ENCODE measurements at regions not wholly inside any gene's neighbourhood (a gene's known extent, or its start where the extent isn't known, plus 50 kb on each side); places are given as distances from the start of the nearest gene placed in this dataset.

DNA sequence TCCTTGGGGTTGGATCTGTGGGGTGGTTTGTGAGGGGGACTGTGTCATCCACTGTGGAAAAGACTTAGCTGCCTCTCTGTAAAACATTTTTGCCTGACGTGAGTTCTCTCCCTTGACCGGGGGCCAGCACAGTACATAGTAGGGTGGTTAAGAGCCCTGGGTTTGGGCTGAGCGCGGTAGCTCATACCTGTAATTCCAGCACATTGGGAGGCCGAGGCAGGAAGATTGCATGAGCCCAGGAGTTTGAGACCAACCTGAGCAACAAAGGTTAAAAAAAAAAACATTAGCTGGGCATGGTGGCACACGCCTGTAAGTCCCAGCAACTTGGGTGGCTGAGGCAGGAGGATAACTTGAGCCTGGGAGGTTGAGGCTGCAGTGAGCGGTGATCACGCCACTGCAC is 74.7 kb upstream of the WNT7B start:
- peaks cover 0 to 3% of the 10 kb centered on the region in 2 donors for H3K36me3 ChIP-seq (ENCODE audit: control insufficient read depth in 2 of 2, insufficient read depth in 2 of 2, low read length in 1 of 2)
- H3K9me3 ChIP-seq (ENCODE audit: control insufficient read depth in 2 of 2, insufficient read depth in 1 of 2, low read length in 1 of 2): peaks cover 0 to 1% of the 10 kb centered on the region in 2 donors
- DNase-seq (ENCODE audit: low read depth in 6 of 9, low spot score in 9 of 9): no peak
- H3K27me3 ChIP-seq (ENCODE audit: control insufficient read depth in 2 of 2, insufficient read depth in 1 of 2, low read length in 1 of 2): peaks cover 0 to 86% of the 10 kb centered on the region in 2 donors
- H3K4me3 ChIP-seq (ENCODE audit: low read length in 2 of 2): no peak overlapping the region
- WGBS: 98% methylated on average over 8 of the region's 8 CpGs
- H3K4me1 ChIP-seq (ENCODE audit: control insufficient read depth in 2 of 2, insufficient read depth in 2 of 2, low read length in 2 of 2): peaks cover 0 to 4% of the 10 kb centered on the region in 2 donors
- H3K27ac ChIP-seq (ENCODE audit: low read depth in 1 of 2, low read length in 1 of 2): no peak overlapping the region

DNA sequence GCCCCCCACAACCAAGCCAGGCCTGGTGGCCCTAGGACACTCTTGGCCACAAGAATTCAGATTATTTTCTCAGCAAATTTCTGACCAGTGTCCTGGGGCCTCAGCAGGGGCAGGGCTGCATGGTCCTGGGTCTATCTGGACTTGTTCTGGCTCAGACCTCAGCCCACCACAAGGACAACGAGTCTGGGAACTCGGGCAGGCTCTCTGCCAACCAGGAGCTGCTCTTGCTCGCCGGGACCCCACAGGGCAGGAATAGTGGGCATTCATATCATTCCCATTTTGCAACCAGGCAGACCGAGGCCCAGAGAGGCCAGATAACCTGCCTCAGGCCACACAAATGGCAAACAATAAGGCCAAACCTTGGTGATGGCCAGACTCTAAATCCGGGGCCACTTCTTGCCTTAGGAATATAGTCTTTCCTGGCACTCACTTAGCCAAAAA is 75.4 kb upstream of the WNT7B start:
- peaks cover 0 to 4% of the 10 kb centered on the region in 2 donors for H3K4me1 ChIP-seq (ENCODE audit: control insufficient read depth in 2 of 2, insufficient read depth in 2 of 2, low read length in 2 of 2)
- 95% methylated on average over 6 of the region's 6 CpGs for WGBS
- H3K9me3 ChIP-seq (ENCODE audit: control insufficient read depth in 2 of 2, insufficient read depth in 1 of 2, low read length in 1 of 2): peaks cover 0 to 1% of the 10 kb centered on the region in 2 donors
- peaks cover 0 to 85% of the 10 kb centered on the region in 2 donors for H3K27me3 ChIP-seq (ENCODE audit: control insufficient read depth in 2 of 2, insufficient read depth in 1 of 2, low read length in 1 of 2)
- peaks cover 0 to 3% of the 10 kb centered on the region in 2 donors for H3K36me3 ChIP-seq (ENCODE audit: control insufficient read depth in 2 of 2, insufficient read depth in 2 of 2, low read length in 1 of 2)
- no peak overlapping the region for H3K4me3 ChIP-seq (ENCODE audit: low read length in 2 of 2)
- H3K27ac ChIP-seq (ENCODE audit: low read depth in 1 of 2, low read length in 1 of 2): peak overlapping the region in 1 of 2 donors; percentile 49
- DNase-seq (ENCODE audit: low read depth in 6 of 9, low spot score in 9 of 9): no peak

DNA sequence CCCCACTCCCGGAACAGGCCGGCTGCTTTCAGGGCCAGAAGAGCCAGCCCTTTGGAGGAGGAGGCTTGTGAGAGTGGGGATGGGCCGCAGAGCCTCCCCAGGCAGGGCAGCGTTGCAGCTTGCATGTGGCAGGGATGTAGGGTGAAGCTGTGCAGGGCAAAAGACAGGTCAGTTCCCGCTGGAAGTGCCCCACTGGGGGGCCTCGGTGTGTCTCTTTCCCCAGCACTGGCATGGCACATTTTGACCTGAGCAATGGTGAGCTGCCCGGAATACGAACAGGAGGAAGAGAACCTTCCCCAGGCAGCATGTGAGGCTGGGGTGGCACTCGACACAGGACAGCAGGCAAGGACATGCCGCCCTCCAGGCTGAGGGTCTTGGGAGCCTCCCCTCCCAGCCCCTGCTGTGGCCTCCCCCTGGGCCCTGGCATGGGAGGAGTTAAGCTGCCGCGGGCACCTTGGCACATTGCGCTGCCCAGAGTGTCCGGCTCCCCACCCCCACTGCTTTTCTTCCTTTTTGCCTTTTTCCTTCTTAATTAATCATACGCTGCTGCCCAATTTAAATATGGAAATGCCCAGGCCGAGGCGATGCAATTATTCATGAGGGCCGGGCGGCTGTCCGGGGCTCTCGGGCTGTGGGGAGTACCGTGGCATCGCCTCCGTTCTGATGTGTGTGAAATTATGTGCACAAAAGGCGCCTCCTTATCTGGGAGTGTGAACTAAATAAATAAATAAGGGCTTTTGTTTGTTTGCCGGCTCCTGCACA is 76.0 kb upstream of the WNT7B start:
- peak overlapping the region in 1 of 2 donors; percentile 97 for H3K27ac ChIP-seq (ENCODE audit: low read depth in 1 of 2, low read length in 1 of 2)
- H3K4me1 ChIP-seq (ENCODE audit: control insufficient read depth in 2 of 2, insufficient read depth in 2 of 2, low read length in 2 of 2): peaks cover 0 to 5% of the 10 kb centered on the region in 2 donors
- peaks cover 0 to 1% of the 10 kb centered on the region in 2 donors for H3K9me3 ChIP-seq (ENCODE audit: control insufficient read depth in 2 of 2, insufficient read depth in 1 of 2, low read length in 1 of 2)
- H3K4me3 ChIP-seq (ENCODE audit: low read length in 2 of 2): peak overlapping the region in 1 of 2 donors; percentile 88
- H3K36me3 ChIP-seq (ENCODE audit: control insufficient read depth in 2 of 2, insufficient read depth in 2 of 2, low read length in 1 of 2): peaks cover 0 to 3% of the 10 kb centered on the region in 2 donors
- H3K27me3 ChIP-seq (ENCODE audit: control insufficient read depth in 2 of 2, insufficient read depth in 1 of 2, low read length in 1 of 2): peaks cover 0 to 85% of the 10 kb centered on the region in 2 donors
- WGBS: 44% methylated on average over 26 of the region's 26 CpGs
- no peak for DNase-seq (ENCODE audit: low read depth in 6 of 9, low spot score in 9 of 9)

DNA sequence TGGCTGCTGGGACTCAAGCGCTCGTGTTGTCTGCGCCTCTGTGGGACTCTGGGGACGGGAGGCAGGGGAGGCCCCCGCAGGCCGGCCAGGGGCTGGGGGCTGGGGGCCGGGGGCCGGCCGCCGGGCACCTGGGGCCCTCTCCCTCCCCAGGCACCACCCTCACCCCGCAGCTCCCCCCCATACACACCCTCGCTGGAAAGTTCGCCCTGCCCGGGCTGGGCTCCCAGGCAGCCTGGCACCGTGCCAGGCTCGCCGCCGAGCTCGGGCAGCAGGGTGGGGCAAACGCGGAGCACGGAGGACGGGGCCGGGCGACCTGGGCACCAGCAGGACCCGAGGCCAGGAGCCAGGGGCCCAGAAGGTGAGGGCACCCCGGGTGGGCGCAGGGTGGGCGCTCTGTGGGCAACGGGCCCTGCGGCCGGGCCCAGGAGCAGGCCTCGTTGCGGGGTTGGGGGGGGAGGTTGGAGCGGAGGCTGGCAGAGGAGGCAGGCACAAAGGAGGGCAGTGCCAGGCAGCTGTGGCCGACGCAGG is 76.7 kb upstream of the WNT7B start:
- peak overlapping the region in 1 of 2 donors; percentile 97 for H3K27ac ChIP-seq (ENCODE audit: low read depth in 1 of 2, low read length in 1 of 2)
- 20% methylated on average over 37 of the region's 37 CpGs for WGBS
- peaks cover 0 to 7% of the 10 kb centered on the region in 2 donors for H3K4me1 ChIP-seq (ENCODE audit: control insufficient read depth in 2 of 2, insufficient read depth in 2 of 2, low read length in 2 of 2)
- DNase-seq (ENCODE audit: low read depth in 6 of 9, low spot score in 9 of 9): no peak
- H3K9me3 ChIP-seq (ENCODE audit: control insufficient read depth in 2 of 2, insufficient read depth in 1 of 2, low read length in 1 of 2): peaks cover 0 to 1% of the 10 kb centered on the region in 2 donors
- H3K27me3 ChIP-seq (ENCODE audit: control insufficient read depth in 2 of 2, insufficient read depth in 1 of 2, low read length in 1 of 2): peaks cover 0 to 83% of the 10 kb centered on the region in 2 donors
- H3K4me3 ChIP-seq (ENCODE audit: low read length in 2 of 2): peak overlapping the region in 1 of 2 donors; percentile 88
- H3K36me3 ChIP-seq (ENCODE audit: control insufficient read depth in 2 of 2, insufficient read depth in 2 of 2, low read length in 1 of 2): peaks cover 0 to 3% of the 10 kb centered on the region in 2 donors

DNA sequence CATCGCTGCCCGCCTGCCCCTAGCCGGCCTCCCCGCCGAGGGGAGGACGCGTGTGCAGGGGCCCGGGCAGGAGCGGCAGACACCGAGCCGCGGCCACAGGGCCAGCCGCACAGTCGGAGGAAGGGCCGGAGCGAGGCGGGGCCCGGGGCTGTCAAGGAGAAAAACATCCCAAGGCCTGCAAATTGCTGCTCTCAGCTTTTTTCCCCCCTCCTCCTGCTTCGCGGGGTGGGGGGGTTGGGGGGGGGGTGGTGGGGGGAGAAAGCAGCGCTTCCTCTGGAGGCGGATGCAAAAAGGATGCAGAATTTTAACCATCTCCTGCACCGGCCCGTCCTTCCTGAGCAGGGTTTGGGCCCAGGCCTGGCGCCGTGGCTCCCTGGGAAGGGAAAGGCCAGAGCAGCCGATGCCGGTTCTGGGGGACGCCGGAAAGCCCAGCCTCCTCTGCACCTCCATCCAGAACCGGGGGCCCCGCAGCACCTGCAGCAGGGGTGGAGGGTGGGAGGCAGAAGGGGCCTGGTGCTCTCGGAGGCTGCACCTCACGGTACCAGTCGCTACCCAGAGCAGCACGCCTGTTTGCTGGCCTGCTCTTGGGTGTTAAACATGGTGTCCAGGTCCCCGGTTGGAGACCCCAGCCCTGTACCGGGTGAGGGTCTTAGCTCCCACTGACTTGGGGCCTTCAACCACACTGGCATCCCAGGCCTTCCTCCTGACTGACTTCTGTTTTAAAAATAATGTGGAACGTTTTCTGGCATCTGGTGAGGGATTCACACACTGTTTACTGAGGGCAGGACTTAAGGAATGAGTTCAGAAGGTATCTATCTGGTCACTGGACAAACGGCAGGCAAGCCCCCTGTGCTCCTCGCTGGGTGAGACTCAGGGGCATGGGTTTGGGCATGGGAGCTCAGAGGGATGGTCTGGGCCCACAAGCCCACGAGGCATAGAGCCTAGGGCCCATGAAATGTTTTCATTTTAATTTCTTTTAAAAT is 77.4 kb upstream of the WNT7B start:
- Histone ChIP-seq H3K27ac (ENCODE audit: low read depth in 1 of 2, low read length in 1 of 2) (peak overlapping the region in 1 of 2 donors; percentile 97), H3K9me3 (ENCODE audit: control insufficient read depth in 2 of 2, insufficient read depth in 1 of 2, low read length in 1 of 2) (peaks cover 0 to 1% of the 10 kb centered on the region in 2 donors), H3K27me3 (ENCODE audit: control insufficient read depth in 2 of 2, insufficient read depth in 1 of 2, low read length in 1 of 2) (peaks cover 0 to 88% of the 10 kb centered on the region in 2 donors), H3K36me3 (ENCODE audit: control insufficient read depth in 2 of 2, insufficient read depth in 2 of 2, low read length in 1 of 2) (peaks cover 0 to 3% of the 10 kb centered on the region in 2 donors), H3K4me3 (ENCODE audit: low read length in 2 of 2) (peak overlapping the region in 1 of 2 donors; percentile 88), H3K4me1 (ENCODE audit: control insufficient read depth in 2 of 2, insufficient read depth in 2 of 2, low read length in 2 of 2) (peaks cover 0 to 7% of the 10 kb centered on the region in 2 donors)
- DNase-seq (ENCODE audit: low read depth in 6 of 9, low spot score in 9 of 9): no peak
- 29% methylated on average over 42 of the region's 42 CpGs for WGBS

DNA sequence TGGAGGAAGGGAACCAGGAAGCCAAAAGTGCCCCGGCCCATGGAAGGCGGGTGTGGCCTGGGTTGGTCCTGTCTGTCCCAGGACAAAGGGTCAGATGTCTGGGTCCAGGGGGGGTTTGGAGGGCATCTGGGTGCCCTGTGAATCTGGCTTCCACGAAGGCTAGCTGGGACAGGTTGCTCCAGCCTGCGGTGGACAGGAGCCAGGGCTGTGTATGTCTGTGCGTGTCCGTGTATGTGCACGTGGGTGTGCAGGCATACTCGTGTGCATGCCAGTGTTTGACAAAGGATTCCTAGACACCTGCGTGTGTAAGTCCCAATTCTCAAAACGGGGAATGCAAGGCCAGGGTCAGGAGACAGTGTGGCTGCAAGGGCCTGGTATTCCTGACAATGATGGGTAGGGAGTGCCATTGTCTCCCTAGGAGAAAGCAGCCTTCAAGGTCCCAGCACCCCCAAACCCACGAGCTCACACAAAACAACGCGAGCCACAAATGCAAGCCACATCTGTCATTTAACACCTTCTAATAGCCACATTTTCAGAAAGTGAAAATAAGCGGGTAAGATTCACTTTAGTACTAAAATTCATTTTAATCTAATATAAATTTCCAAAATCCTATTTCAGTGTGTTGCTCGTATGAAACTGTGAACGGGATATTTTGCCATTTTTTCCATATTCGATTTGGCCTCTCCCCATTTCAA is 78.4 kb upstream of the WNT7B start:
- Histone ChIP-seq H3K36me3 (ENCODE audit: control insufficient read depth in 2 of 2, insufficient read depth in 2 of 2, low read length in 1 of 2) (peaks cover 0 to 3% of the 10 kb centered on the region in 2 donors), H3K4me1 (ENCODE audit: control insufficient read depth in 2 of 2, insufficient read depth in 2 of 2, low read length in 2 of 2) (peaks cover 0 to 7% of the 10 kb centered on the region in 2 donors), H3K27me3 (ENCODE audit: control insufficient read depth in 2 of 2, insufficient read depth in 1 of 2, low read length in 1 of 2) (peaks cover 0 to 90% of the 10 kb centered on the region in 2 donors), H3K27ac (ENCODE audit: low read depth in 1 of 2, low read length in 1 of 2) (peak overlapping the region in 1 of 2 donors; percentile 3), H3K4me3 (ENCODE audit: low read length in 2 of 2) (no peak overlapping the region), H3K9me3 (ENCODE audit: control insufficient read depth in 2 of 2, insufficient read depth in 1 of 2, low read length in 1 of 2) (peaks cover 0 to 1% of the 10 kb centered on the region in 2 donors)
- WGBS: 87% methylated on average over 17 of the region's 17 CpGs
- DNase-seq (ENCODE audit: low read depth in 6 of 9, low spot score in 9 of 9): no peak

DNA sequence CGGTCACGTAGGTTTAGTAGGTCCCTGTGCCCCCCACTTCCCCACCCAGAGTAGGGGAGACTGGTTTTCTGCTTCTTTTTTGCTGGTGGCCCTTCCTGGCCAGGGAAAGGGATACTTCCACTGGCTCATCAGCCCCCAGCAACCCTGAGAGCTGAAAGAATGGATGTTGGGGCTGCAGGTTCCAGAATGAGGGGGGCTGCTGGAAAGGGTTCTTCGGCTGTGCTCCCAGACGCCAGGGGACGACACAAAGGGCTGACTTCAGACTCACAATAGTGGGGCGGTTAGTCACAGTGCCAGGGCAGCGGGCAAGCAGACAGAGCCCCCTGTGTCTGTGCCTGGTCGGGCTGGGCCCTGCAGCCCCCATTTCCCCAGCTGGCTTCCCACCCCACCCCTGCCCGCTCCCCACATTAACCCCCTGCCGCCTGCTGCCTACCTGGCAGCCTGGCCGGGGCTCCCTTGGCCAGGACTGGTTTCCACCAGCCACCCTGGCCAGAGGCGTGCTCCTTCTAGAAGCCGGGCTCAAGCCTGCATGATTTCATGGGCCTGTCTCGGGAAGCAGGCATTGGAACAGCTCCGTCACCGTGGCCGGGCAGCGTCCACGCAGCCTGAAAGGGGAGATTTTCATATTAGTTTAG is 79.1 kb upstream of the WNT7B start:
- peak overlapping the region in 1 of 2 donors; percentile 84 for H3K27ac ChIP-seq (ENCODE audit: low read depth in 1 of 2, low read length in 1 of 2)
- H3K9me3 ChIP-seq (ENCODE audit: control insufficient read depth in 2 of 2, insufficient read depth in 1 of 2, low read length in 1 of 2): peaks cover 0 to 1% of the 10 kb centered on the region in 2 donors
- no peak overlapping the region for H3K4me3 ChIP-seq (ENCODE audit: low read length in 2 of 2)
- peaks cover 0 to 3% of the 10 kb centered on the region in 2 donors for H3K36me3 ChIP-seq (ENCODE audit: control insufficient read depth in 2 of 2, insufficient read depth in 2 of 2, low read length in 1 of 2)
- peaks cover 0 to 7% of the 10 kb centered on the region in 2 donors for H3K4me1 ChIP-seq (ENCODE audit: control insufficient read depth in 2 of 2, insufficient read depth in 2 of 2, low read length in 2 of 2)
- 94% methylated on average over 19 of the region's 19 CpGs for WGBS
- no peak for DNase-seq (ENCODE audit: low read depth in 6 of 9, low spot score in 9 of 9)
- H3K27me3 ChIP-seq (ENCODE audit: control insufficient read depth in 2 of 2, insufficient read depth in 1 of 2, low read length in 1 of 2): peaks cover 0 to 90% of the 10 kb centered on the region in 2 donors

All from thymus (tissue), 11 donors.